WTC11 (cell line): ENCODE measurements at regions not wholly inside any gene's neighbourhood (a gene's known extent, or its start where the extent isn't known, plus 50 kb on each side); places are given as distances from the start of the nearest gene placed in this dataset.

Source experiments
- ATAC-seq: fragments of 200-7000 bp; cut with Tn5 transposase; 2 replicates; pipeline ENCODE4 v1.10.0; 2021; ENCODE audit warnings: mild to moderate bottlenecking, moderate library complexity
- CTCF ChIA-PET: fragments of 300-600 bp; sonication (Branson Sonifier 250); formaldehyde crosslinking; loops from one replicate; lab custom pipeline; 2021; ENCODE audit warnings: antibody characterized with exemption; lab: Charles Lee
- POLR2A ChIA-PET: fragments of 350-600 bp; sonication (Branson Sonifier 250); formaldehyde crosslinking; loops from one replicate; lab custom pipeline; 2021; ENCODE audit warnings: antibody characterized with exemption; lab: Charles Lee
- DNase-seq: peaks from one replicate; pipeline ENCODE4 v3.0.0; 2021; ENCODE audit warnings: low spot score
- H3K27ac Mint-ChIP-seq: 2 replicates; pipeline ENCODE4 v1.8.0; 2021; ENCODE audit warnings: mixed read lengths
- H3K27me3 Mint-ChIP-seq: 2 replicates; pipeline ENCODE4 v1.8.0; 2021; ENCODE audit warnings: low read depth, mild to moderate bottlenecking, moderate library complexity, mixed read lengths
- H3K36me3 Mint-ChIP-seq: 2 replicates; pipeline ENCODE4 v1.8.0; 2021; ENCODE audit warnings: mixed read lengths
- H3K4me1 Mint-ChIP-seq: 2 replicates; pipeline ENCODE4 v1.8.0; 2022; ENCODE audit warnings: mixed read lengths
- H3K4me3 Mint-ChIP-seq: 2 replicates; pipeline ENCODE4 v1.8.0; 2021; ENCODE audit warnings: mild to moderate bottlenecking, moderate library complexity, mixed read lengths
- H3K9me3 Mint-ChIP-seq: 2 replicates; pipeline ENCODE4 v1.8.0; 2021; ENCODE audit warnings: mixed read lengths
- AR ChIP-seq: fragments of 250-450 bp; sonication (Bioruptor Pico); IDR thresholded peaks from 2 replicates; pipeline ENCODE4 v1.9.0; 2021; ENCODE audit warnings: mild to moderate bottlenecking
- CREB1 ChIP-seq: sonication (generic); formaldehyde crosslinking; IDR thresholded peaks from 2 replicates; pipeline ENCODE4 v1.8.0; 2023; ENCODE audit warnings: mild to moderate bottlenecking, missing genetic modification reagents
- CREM ChIP-seq: sonication (generic); formaldehyde crosslinking; IDR thresholded peaks from 2 replicates; pipeline ENCODE4 v1.8.1; 2022; ENCODE audit warnings: mild to moderate bottlenecking, missing genetic modification reagents, moderate library complexity
- CTCF ChIP-seq: fragments of 200-600 bp; IDR thresholded peaks from 2 replicates; pipeline ENCODE4 v1.8.0; 2022; ENCODE audit warnings: antibody characterized with exemption
- E2F4 ChIP-seq: sonication (generic); formaldehyde crosslinking; IDR thresholded peaks from 2 replicates; pipeline ENCODE4 v1.8.1; 2022; ENCODE audit warnings: low read depth, mild to moderate bottlenecking, moderate library complexity, missing genetic modification reagents, borderline replicate concordance
- ESRRA ChIP-seq: sonication (generic); formaldehyde crosslinking; IDR thresholded peaks from 2 replicates; pipeline ENCODE4 v1.8.1; 2022; ENCODE audit warnings: mild to moderate bottlenecking, missing genetic modification reagents, borderline replicate concordance
- IRF2 ChIP-seq: sonication (generic); formaldehyde crosslinking; IDR thresholded peaks from 2 replicates; pipeline ENCODE4 v1.8.0; 2022; ENCODE audit warnings: low read depth, missing genetic modification reagents, borderline replicate concordance
- JAZF1 ChIP-seq: fragments of 250-450 bp; sonication (Bioruptor Pico); IDR thresholded peaks from 2 replicates; pipeline ENCODE4 v1.9.0; 2021; ENCODE audit warnings: moderate library complexity, mild to moderate bottlenecking, inconsistent platforms
- KAT7 ChIP-seq: sonication (generic); formaldehyde crosslinking; IDR thresholded peaks from 2 replicates; pipeline ENCODE4 v1.8.1; 2023; ENCODE audit warnings: missing genetic modification reagents, mild to moderate bottlenecking, borderline replicate concordance
- MYBL2 ChIP-seq: sonication (generic); formaldehyde crosslinking; IDR thresholded peaks from 2 replicates; pipeline ENCODE4 v1.8.1; 2023; ENCODE audit warnings: mild to moderate bottlenecking, moderate library complexity, missing genetic modification reagents
- NFYB ChIP-seq: sonication (generic); formaldehyde crosslinking; conservative IDR thresholded peaks from 2 replicates; pipeline ENCODE4 v1.8.0; 2022; ENCODE audit warnings: low read depth, missing genetic modification reagents
- NR3C1 ChIP-seq: sonication (generic); formaldehyde crosslinking; conservative IDR thresholded peaks from 2 replicates; pipeline ENCODE4 v1.8.1; 2023; ENCODE audit warnings: low read depth, mild to moderate bottlenecking, missing genetic modification reagents
- PRDM15 ChIP-seq: sonication (generic); formaldehyde crosslinking; IDR thresholded peaks from 2 replicates; pipeline ENCODE4 v1.8.0; 2022; ENCODE audit warnings: missing genetic modification reagents
- RELA ChIP-seq: sonication (generic); formaldehyde crosslinking; IDR thresholded peaks from 2 replicates; pipeline ENCODE4 v1.8.1; 2022; ENCODE audit warnings: missing genetic modification reagents, mild to moderate bottlenecking, borderline replicate concordance
- RORB ChIP-seq: fragments of 250-450 bp; sonication (Bioruptor Pico); IDR thresholded peaks from 2 replicates; pipeline ENCODE4 v1.9.0; 2021; ENCODE audit warnings: mild to moderate bottlenecking
- SOX15 ChIP-seq: fragments of 250-450 bp; sonication (Bioruptor Pico); IDR thresholded peaks from 2 replicates; pipeline ENCODE4 v1.9.0; 2021; ENCODE audit warnings: mild to moderate bottlenecking
- SP1 ChIP-seq: sonication (generic); formaldehyde crosslinking; conservative IDR thresholded peaks from 2 replicates; pipeline ENCODE4 v1.8.1; 2022; ENCODE audit warnings: missing genetic modification reagents
- ZNF121 ChIP-seq: sonication (generic); formaldehyde crosslinking; IDR thresholded peaks from 2 replicates; pipeline ENCODE4 v1.8.0; 2023; ENCODE audit warnings: missing genetic modification reagents
- ZNF317 ChIP-seq: sonication (generic); formaldehyde crosslinking; IDR thresholded peaks from 2 replicates; pipeline ENCODE4 v1.8.1; 2023; ENCODE audit warnings: low read depth, mild to moderate bottlenecking, moderate library complexity, missing genetic modification reagents, borderline replicate concordance
- TF ChIP-seq, protein P1 (sequence below): fragments of 250-450 bp; sonication (Bioruptor Pico); IDR thresholded peaks from 2 replicates; pipeline ENCODE4 v2.1.2; 2022; ENCODE audit warnings: mild to moderate bottlenecking, moderate library complexity
- TF ChIP-seq, protein P2 (sequence below): sonication (generic); formaldehyde crosslinking; IDR thresholded peaks from 2 replicates; pipeline ENCODE4 v1.8.1; 2023; ENCODE audit warnings: mild to moderate bottlenecking, missing genetic modification reagents
- TF ChIP-seq, protein P3 (sequence below): sonication (generic); formaldehyde crosslinking; IDR thresholded peaks from 2 replicates; pipeline ENCODE4 v1.8.0; 2022; ENCODE audit warnings: mild to moderate bottlenecking, missing genetic modification reagents

DNA sequence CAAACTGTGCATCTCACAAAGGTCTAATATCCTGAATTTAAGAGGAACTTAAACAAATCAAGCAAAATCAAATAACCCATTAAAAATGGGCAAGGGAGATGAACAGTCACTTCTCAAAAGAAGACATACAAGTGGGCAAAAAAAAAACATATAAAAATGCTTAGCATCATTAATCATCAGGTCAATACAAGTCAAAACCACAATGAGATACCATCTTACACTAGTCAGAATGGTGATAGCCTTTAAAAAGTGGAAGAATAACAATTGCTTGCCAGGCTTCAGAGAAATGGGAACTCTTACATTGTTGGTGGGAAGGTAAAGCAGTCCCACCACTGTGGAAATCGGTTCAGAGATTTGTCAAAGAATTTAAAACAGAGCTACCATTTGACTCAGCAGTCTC, 646.7 kb upstream of the PTCHD4 start:
- no peaks in the 10 kb centered on the region for H3K4me1 Mint-ChIP-seq
- ATAC-seq = no peak
- TF ChIP-seq KAT7 (CRISPR knock-in tag) = no peak
- no peak for TF ChIP-seq PRDM15
- no peak for TF ChIP-seq E2F4 (CRISPR knock-in tag)
- TF ChIP-seq, protein P1, sequence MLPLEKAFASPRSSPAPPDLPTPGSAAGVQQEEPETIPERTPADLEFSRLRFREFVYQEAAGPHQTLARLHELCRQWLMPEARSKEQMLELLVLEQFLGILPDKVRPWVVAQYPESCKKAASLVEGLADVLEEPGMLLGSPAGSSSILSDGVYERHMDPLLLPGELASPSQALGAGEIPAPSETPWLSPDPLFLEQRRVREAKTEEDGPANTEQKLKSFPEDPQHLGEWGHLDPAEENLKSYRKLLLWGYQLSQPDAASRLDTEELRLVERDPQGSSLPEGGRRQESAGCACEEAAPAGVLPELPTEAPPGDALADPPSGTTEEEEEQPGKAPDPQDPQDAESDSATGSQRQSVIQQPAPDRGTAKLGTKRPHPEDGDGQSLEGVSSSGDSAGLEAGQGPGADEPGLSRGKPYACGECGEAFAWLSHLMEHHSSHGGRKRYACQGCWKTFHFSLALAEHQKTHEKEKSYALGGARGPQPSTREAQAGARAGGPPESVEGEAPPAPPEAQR (CRISPR knock-in tag) = no peak
- TF ChIP-seq JAZF1 = no peak
- TF ChIP-seq ZNF121 (CRISPR knock-in tag) = no peak
- TF ChIP-seq SOX15 = no peak
- TF ChIP-seq RELA (CRISPR knock-in tag) = no peak
- no peak for TF ChIP-seq ESRRA (CRISPR knock-in tag)
- no peak for TF ChIP-seq ZNF317
- TF ChIP-seq, protein P2, sequence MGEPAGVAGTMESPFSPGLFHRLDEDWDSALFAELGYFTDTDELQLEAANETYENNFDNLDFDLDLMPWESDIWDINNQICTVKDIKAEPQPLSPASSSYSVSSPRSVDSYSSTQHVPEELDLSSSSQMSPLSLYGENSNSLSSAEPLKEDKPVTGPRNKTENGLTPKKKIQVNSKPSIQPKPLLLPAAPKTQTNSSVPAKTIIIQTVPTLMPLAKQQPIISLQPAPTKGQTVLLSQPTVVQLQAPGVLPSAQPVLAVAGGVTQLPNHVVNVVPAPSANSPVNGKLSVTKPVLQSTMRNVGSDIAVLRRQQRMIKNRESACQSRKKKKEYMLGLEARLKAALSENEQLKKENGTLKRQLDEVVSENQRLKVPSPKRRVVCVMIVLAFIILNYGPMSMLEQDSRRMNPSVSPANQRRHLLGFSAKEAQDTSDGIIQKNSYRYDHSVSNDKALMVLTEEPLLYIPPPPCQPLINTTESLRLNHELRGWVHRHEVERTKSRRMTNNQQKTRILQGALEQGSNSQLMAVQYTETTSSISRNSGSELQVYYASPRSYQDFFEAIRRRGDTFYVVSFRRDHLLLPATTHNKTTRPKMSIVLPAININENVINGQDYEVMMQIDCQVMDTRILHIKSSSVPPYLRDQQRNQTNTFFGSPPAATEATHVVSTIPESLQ (CRISPR knock-in tag) = no peak
- no peak for TF ChIP-seq CREB1 (CRISPR knock-in tag)
- TF ChIP-seq CREM (CRISPR knock-in tag) = no peak
- TF ChIP-seq IRF2 (CRISPR knock-in tag) = no peak
- no peak for TF ChIP-seq AR (CRISPR knock-in tag)
- no peak overlapping the region for H3K27ac Mint-ChIP-seq
- POLR2A ChIA-PET = no interaction called here
- H3K27me3 Mint-ChIP-seq = no peaks in the 10 kb centered on the region
- CTCF ChIA-PET = no interaction called here
- H3K36me3 Mint-ChIP-seq = no peaks in the 10 kb centered on the region
- H3K9me3 Mint-ChIP-seq = no peaks in the 10 kb centered on the region
- no peak for DNase-seq
- H3K4me3 Mint-ChIP-seq = no peak overlapping the region

DNA sequence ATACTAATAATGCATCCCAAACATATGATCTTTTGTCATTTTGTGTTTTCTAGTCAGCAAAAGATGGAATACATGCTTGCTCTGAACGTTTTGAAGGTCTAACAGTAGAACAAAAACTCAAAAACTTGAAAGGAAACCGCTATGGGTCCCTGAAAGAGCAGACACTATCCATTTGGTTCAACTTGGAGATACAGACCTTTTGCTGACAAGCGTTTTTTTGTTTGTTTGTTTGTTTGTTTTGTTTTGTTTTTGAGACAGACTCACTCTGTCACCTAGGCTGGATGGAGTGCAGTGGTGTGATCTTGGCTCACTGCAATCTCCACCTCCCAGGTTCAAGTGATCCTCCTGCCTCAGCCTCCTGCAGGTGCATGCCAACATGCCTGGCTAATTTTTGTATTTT, 644.3 kb upstream of the PTCHD4 start:
- ATAC-seq (no peak), DNase-seq (no peak)
- Mint-ChIP-seq H3K27me3 (no peaks in the 10 kb centered on the region), H3K4me1 (peaks cover 11% of the 10 kb centered on the region), H3K36me3 (no peaks in the 10 kb centered on the region), H3K27ac (no peak overlapping the region), H3K9me3 (0 out of 2 replicates have a peak, but pooled peaks cover 3% of the 10 kb centered on the region), H3K4me3 (no peak overlapping the region)
- ChIA-PET CTCF (no interaction called here), POLR2A (no interaction called here)
- TF ChIP-seq NFYB (CRISPR knock-in tag) (no peak), MYBL2 (CRISPR knock-in tag) (no peak), RORB (CRISPR knock-in tag) (no peak), NR3C1 (CRISPR knock-in tag) (no peak), SP1 (no peak), CTCF (no peak), SOX15 (no peak), CREM (CRISPR knock-in tag) (no peak)
- TF ChIP-seq, protein P3, sequence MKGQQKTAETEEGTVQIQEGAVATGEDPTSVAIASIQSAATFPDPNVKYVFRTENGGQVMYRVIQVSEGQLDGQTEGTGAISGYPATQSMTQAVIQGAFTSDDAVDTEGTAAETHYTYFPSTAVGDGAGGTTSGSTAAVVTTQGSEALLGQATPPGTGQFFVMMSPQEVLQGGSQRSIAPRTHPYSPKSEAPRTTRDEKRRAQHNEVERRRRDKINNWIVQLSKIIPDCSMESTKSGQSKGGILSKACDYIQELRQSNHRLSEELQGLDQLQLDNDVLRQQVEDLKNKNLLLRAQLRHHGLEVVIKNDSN = no peak
